Natural killer cell treated with Interleukin-12 subunit alpha and Interleukin-12 subunit beta and Interleukin-15 and Interleukin-18, amount 100 ng/mL, for 72 hours (primary cell): ENCODE measurements at regions not wholly inside any gene's neighbourhood (a gene's known extent, or its start where the extent isn't known, plus 50 kb on each side); places are given as distances from the start of the nearest gene placed in this dataset.
"Not testable (repeated sequence)": the region's sequence is repeated elsewhere in the genome, so short reads cannot be mapped to it uniquely, and the experiment has no call there.

Experiments used
- ATAC-seq, 2 donors: fragments of 150-1000 bp; cut with Tn5 transposase in 1 of 2; sonication (Bioruptor Pico), chemical (Tn5 transposase) in 1 of 2; 2 replicates each; pipeline ENCODE4 v1.10.0; 2021
- DNase-seq: peaks from one replicate; pipeline ENCODE4 v3.0.0; 2022; ENCODE audit warnings: low spot score
- H3K27ac Mint-ChIP-seq, 2 donors: 1 replicate in 1 of 2; 2 replicates in 1 of 2; pipeline ENCODE4 v1.8.0; 2022; ENCODE audit warnings: mixed read lengths in 2 of 2, mild to moderate bottlenecking in 1 of 2, moderate library complexity in 1 of 2
- H3K27me3 Mint-ChIP-seq, 2 donors: 1 replicate in 1 of 2; 2 replicates in 1 of 2; pipeline ENCODE4 v1.8.0; 2022; ENCODE audit warnings: mixed read lengths in 2 of 2
- H3K36me3 Mint-ChIP-seq: one replicate; pipeline ENCODE4 v1.8.0; 2022; ENCODE audit warnings: mixed read lengths
- H3K4me1 Mint-ChIP-seq, 2 donors: 1 replicate in 1 of 2; 2 replicates in 1 of 2; pipeline ENCODE4 v1.8.0; 2022; ENCODE audit warnings: low read depth in 2 of 2, mixed read lengths in 2 of 2, mild to moderate bottlenecking in 1 of 2
- H3K4me3 Mint-ChIP-seq: one replicate; pipeline ENCODE4 v1.8.0; 2022; ENCODE audit warnings: mixed read lengths
- H3K9me3 Mint-ChIP-seq: 2 replicates; pipeline ENCODE4 v1.8.0; 2022; ENCODE audit warnings: mixed read lengths

GRCh38 chr9:102832814-102833213, 162.3 kb upstream of the CYLC2 start:
- no peak overlapping the region for H3K4me3 Mint-ChIP-seq
- peaks cover 6% of the 10 kb centered on the region for H3K36me3 Mint-ChIP-seq
- peaks cover 17% of the 10 kb centered on the region for H3K9me3 Mint-ChIP-seq

GRCh38 chr9:102796244-102796643, 198.9 kb upstream of the CYLC2 start:
- no peak for ATAC-seq
- Mint-ChIP-seq H3K4me3 (no peak overlapping the region), H3K9me3 (peaks cover 7% of the 10 kb centered on the region)

More at GRCh38 chr9:102832814-102833213, 162.3 kb upstream of the CYLC2 start:
- no peak for ATAC-seq
- DNase-seq: no peak
- H3K4me1 Mint-ChIP-seq: no peaks in the 10 kb centered on the region
- no peaks in the 10 kb centered on the region for H3K27me3 Mint-ChIP-seq
- H3K27ac Mint-ChIP-seq: no peak overlapping the region

DNA sequence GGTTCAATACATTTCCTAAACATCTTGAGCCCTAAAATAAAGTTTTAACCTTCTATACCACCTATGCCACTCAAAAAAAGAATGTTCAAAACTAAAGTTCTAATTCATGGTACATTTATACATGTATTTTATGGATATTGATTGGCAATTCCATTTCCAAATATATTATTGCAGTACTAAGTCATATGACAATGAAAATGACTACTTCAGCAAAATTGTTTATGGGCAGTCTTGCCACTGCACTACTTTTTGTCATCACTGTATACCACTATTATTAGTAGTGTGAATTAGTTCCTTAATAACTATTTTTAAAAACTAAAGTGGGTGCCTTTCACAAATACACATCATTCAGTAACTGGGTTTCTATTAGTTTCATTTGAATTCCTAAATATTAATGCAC, 199.6 kb upstream of the CYLC2 start:
- ATAC-seq: no peak
- Mint-ChIP-seq H3K36me3 (no peaks in the 10 kb centered on the region), H3K4me1 (no peaks in the 10 kb centered on the region), H3K4me3 (no peak overlapping the region), H3K9me3 (peaks cover 7% of the 10 kb centered on the region), H3K27me3 (no peaks in the 10 kb centered on the region), H3K27ac (no peak overlapping the region)
- DNase-seq: no peak

More at GRCh38 chr9:102796244-102796643, 198.9 kb upstream of the CYLC2 start:
- H3K27me3 Mint-ChIP-seq: no peaks in the 10 kb centered on the region
- H3K27ac Mint-ChIP-seq: no peak overlapping the region
- no peaks in the 10 kb centered on the region for H3K4me1 Mint-ChIP-seq
- no peak for DNase-seq
- no peaks in the 10 kb centered on the region for H3K36me3 Mint-ChIP-seq

- no peaks in the 10 kb centered on the region for H3K27me3 Mint-ChIP-seq
- H3K4me1 Mint-ChIP-seq: no peaks in the 10 kb centered on the region
- H3K9me3 Mint-ChIP-seq: peaks cover 23% of the 10 kb centered on the region
- no peak for ATAC-seq
- no peak overlapping the region for H3K27ac Mint-ChIP-seq
- H3K36me3 Mint-ChIP-seq: peaks cover 14% of the 10 kb centered on the region
- DNase-seq: no peak
- H3K4me3 Mint-ChIP-seq: no peak overlapping the region
Observed at GRCh38 chr9:102779356-102779755, 215.8 kb upstream of the CYLC2 start.

DNA sequence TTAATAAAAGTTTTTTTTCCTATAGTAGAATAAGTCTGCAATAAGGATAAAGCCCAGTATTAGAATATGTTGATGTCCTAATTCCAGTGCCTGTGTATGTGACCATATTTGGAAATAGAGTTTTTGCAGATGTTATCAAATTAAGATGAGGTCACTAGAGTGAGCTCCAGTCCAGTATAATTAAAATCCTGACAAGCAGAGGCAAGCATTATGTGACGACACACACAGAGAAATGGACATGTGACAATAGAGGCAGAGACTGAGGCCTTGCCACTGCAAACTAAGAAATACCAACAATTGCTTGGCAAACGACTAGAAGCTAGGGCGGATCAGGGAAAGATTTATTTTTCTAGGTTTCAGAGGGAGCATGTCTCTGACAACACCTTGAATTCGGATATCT, 216.4 kb upstream of the CYLC2 start:
- Mint-ChIP-seq H3K27me3 (no peaks in the 10 kb centered on the region), H3K9me3 (peaks cover 22% of the 10 kb centered on the region), H3K27ac (no peak overlapping the region), H3K4me3 (no peak overlapping the region), H3K36me3 (peaks cover 13% of the 10 kb centered on the region), H3K4me1 (no peaks in the 10 kb centered on the region)
- DNase-seq: no peak
- ATAC-seq: no peak

GRCh38 chr9:102770704-102771103, 224.4 kb upstream of the CYLC2 start:
- Mint-ChIP-seq H3K4me3 (no peak overlapping the region), H3K27me3 (no peaks in the 10 kb centered on the region), H3K9me3 (peaks cover 17% of the 10 kb centered on the region), H3K4me1 (no peaks in the 10 kb centered on the region), H3K27ac (no peak overlapping the region), H3K36me3 (peaks cover 13% of the 10 kb centered on the region)
- ATAC-seq (no peak), DNase-seq (no peak)

- Mint-ChIP-seq H3K4me3 (no peak overlapping the region), H3K9me3 (peaks cover 21% of the 10 kb centered on the region), H3K36me3 (peaks cover 13% of the 10 kb centered on the region), H3K4me1 (no peaks in the 10 kb centered on the region), H3K27ac (no peak overlapping the region), H3K27me3 (no peaks in the 10 kb centered on the region)
- DNase-seq (no peak), ATAC-seq (no peak)
Observed at GRCh38 chr9:102769307-102769706, 225.8 kb upstream of the CYLC2 start.

DNA sequence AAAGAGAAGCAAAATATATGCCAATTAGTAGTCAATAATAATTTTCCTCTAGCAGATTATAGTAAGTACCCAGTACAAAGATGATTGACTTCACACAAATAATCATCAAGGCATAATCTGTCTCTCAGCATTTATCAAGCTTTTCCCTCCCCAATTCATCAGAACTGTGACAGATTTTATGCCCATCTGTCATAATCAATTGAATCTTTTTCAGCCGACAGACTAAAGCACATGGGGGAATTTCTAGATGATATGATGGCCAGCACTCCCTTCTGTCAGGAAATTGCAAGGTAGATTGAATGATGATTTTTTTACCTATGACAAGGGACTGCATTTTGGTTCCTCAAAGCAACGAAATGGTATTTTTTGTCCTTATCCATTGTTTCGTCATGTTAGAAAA, 227.1 kb upstream of the CYLC2 start:
- Mint-ChIP-seq H3K4me3 (no peak overlapping the region), H3K9me3 (peaks cover 23% of the 10 kb centered on the region), H3K4me1 (no peaks in the 10 kb centered on the region), H3K27me3 (no peaks in the 10 kb centered on the region), H3K36me3 (peaks cover 18% of the 10 kb centered on the region), H3K27ac (no peak overlapping the region)
- DNase-seq (no peak), ATAC-seq (no peak)

DNA sequence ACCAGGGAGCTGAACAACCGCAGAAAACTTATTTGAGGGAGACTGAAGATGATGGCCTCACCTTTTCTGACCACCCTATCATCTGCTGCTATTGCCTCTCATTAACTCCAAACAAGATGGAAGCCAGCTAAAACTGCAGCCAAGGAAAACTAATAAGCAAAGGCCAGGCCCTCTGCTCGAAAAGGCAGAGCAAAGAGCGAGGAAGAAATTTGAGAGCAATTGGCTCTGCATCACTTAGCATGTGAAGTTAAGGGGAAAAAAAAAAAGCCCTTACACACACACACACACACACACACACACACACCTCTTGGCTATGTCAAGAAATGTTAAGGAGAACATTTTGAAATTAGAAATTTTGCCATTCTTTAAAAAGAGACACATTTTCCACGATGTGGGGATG, 228.1 kb upstream of the CYLC2 start:
- Mint-ChIP-seq H3K9me3 (peaks cover 23% of the 10 kb centered on the region), H3K27ac (no peak overlapping the region), H3K4me1 (no peaks in the 10 kb centered on the region), H3K27me3 (no peaks in the 10 kb centered on the region), H3K4me3 (no peak overlapping the region), H3K36me3 (peaks cover 18% of the 10 kb centered on the region)
- ATAC-seq (no peak), DNase-seq (no peak)

DNA sequence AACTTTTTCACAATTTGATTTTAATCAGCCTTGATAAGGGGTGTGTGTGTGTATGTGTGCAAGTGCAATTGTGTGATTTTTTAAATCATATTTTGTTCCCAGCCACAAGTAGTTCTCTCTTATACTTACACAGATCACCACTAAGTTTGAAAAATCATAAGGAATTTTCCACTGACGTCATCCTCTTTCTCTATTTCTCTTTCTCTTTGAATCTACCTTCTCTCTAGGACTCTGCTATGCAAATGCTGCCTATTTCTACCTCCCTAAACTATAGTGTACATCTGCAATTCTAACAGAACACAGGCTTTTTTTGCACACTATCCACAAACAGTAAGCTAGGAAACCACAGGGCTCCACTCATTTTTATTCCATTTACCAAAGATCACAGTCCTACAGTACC, 254.6 kb upstream of the CYLC2 start:
- DNase-seq (no peak), ATAC-seq (no peak)
- Mint-ChIP-seq H3K4me3 (no peak overlapping the region), H3K36me3 (peaks cover 30% of the 10 kb centered on the region), H3K27me3 (no peaks in the 10 kb centered on the region), H3K4me1 (no peaks in the 10 kb centered on the region), H3K27ac (no peak overlapping the region), H3K9me3 (peaks cover 30% of the 10 kb centered on the region)

DNA sequence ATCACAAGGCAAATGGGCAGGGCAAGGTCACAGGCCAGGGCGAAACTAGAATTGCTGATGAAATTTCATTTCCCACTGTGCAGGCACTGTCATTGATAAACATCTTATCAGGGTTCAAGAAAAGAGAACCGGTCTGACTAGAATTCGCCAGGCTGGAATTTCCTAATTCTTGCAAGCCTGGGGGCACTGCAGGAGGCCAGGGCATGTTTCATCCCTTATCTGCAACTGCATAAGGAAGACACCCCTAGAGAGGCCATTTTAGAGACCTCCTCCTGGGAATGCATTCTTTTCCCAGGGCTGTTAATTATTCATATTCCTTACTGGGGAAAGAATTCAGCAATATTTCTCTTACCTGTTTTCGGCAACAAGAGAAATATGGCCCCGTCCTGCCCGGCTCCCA, 266.2 kb upstream of the CYLC2 start:
- H3K27me3 Mint-ChIP-seq: no peaks in the 10 kb centered on the region
- peaks cover 14% of the 10 kb centered on the region for H3K9me3 Mint-ChIP-seq
- peaks cover 6% of the 10 kb centered on the region for H3K36me3 Mint-ChIP-seq
- no peak overlapping the region for H3K4me3 Mint-ChIP-seq
- DNase-seq (no peak), ATAC-seq (no peak)
- no peak overlapping the region for H3K27ac Mint-ChIP-seq
- H3K4me1 Mint-ChIP-seq: no peaks in the 10 kb centered on the region

GRCh38 chr9:102714184-102714583, 280.9 kb upstream of the CYLC2 start:
- ATAC-seq (no peak), DNase-seq (no peak)
- H3K4me3 Mint-ChIP-seq: no peak overlapping the region
- H3K9me3 Mint-ChIP-seq: peaks cover 20% of the 10 kb centered on the region
- H3K27me3 Mint-ChIP-seq: no peaks in the 10 kb centered on the region
- no peak overlapping the region for H3K27ac Mint-ChIP-seq
- H3K4me1 Mint-ChIP-seq: no peaks in the 10 kb centered on the region
- peaks cover 5% of the 10 kb centered on the region for H3K36me3 Mint-ChIP-seq

- H3K4me1 Mint-ChIP-seq, H3K36me3 Mint-ChIP-seq, H3K27ac Mint-ChIP-seq, H3K4me3 Mint-ChIP-seq, DNase-seq, ATAC-seq, H3K27me3 Mint-ChIP-seq: not testable (repeated sequence)
- peaks cover 10% of the 10 kb centered on the region for H3K9me3 Mint-ChIP-seq
Observed at GRCh38 chr9:102712910-102713309, 282.2 kb upstream of the CYLC2 start.

DNA sequence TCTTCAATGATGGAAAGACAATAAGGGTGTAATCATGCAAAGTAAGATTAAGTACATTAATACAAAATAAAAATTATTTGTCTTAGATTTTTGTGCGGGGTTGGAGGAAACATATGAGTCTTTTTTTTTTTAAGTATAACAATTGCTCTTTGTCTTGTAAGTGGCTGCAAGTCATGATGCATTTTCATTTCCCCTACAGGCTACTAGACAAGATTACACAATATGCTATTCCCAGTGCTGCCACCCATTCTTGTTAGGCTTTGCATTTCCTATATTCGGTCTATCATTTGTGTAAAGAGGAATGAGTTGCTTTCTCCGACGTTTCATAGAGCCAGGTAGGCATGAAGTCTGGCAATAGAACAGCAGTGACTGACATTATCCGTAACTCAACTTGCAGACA, 294.2 kb upstream of the CYLC2 start:
- DNase-seq: no peak
- H3K9me3 Mint-ChIP-seq: peaks cover 16% of the 10 kb centered on the region
- ATAC-seq: no peak
- H3K27me3 Mint-ChIP-seq: no peaks in the 10 kb centered on the region
- no peak overlapping the region for H3K4me3 Mint-ChIP-seq
- H3K4me1 Mint-ChIP-seq: no peaks in the 10 kb centered on the region
- H3K27ac Mint-ChIP-seq: no peak overlapping the region
- no peaks in the 10 kb centered on the region for H3K36me3 Mint-ChIP-seq

DNA sequence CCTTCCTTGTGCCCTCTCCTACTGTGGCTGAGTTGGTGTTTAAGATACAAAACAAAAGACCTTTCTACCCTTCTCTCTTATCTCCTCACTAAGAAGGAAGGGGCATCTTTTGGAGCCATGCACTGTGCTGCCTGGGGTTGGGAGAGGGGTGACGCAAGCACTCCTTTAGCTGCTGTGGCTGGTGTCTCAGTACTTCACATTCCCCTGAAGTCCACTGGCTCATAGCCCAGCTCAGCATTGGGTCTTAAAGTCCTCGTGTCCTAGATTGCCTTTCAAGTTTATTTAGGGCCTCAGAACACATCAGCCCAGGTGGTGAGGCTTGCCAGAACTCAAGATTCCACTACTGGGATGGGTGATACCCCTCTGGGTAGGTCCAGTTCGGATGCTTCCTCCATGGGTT, 325.9 kb upstream of the CYLC2 start:
- Mint-ChIP-seq H3K36me3 (peaks cover 10% of the 10 kb centered on the region), H3K27me3 (no peaks in the 10 kb centered on the region), H3K9me3 (peaks cover 16% of the 10 kb centered on the region), H3K27ac (no peak overlapping the region), H3K4me3 (no peak overlapping the region), H3K4me1 (no peaks in the 10 kb centered on the region)
- no peak for ATAC-seq
- no peak for DNase-seq
